ENCODE measurements at regions not wholly inside any gene's neighbourhood (a gene's known extent, or its start where the extent isn't known, plus 50 kb on each side); places are given as distances from the start of the nearest gene placed in this dataset.

GRCh38 chr3:76400141-76400540, 614.8 kb upstream of the ZNF717 start:
- Histone ChIP-seq H3K9me3 (ENCODE audit: low read length) (no peaks in the 10 kb centered on the region), H3K27ac (ENCODE audit: low read depth, low read length, poor library complexity, severe bottlenecking) (no peak overlapping the region), H3K4me3 (ENCODE audit: low read depth, low read length, poor library complexity, severe bottlenecking) (no peak overlapping the region), H2AFZ (ENCODE audit: low read length) (no peak overlapping the region), H3K4me2 (ENCODE audit: low read length) (no peak overlapping the region), H4K20me1 (ENCODE audit: insufficient read depth, low read length) (no peaks in the 10 kb centered on the region), H3K36me3 (ENCODE audit: insufficient read depth, low read length) (no peaks in the 10 kb centered on the region), H3K4me1 (ENCODE audit: insufficient read depth, low read length, poor library complexity, severe bottlenecking) (no peaks in the 10 kb centered on the region), H3K9me2 (ENCODE audit: insufficient read depth, low read length) (no peaks in the 10 kb centered on the region), H3K79me2 (ENCODE audit: insufficient read depth, low read depth, low read length) (no peaks in the 10 kb centered on the region)
- intact Hi-C loops (cut with micrococcal nuclease; ENCODE audit: unreplicated experiment) = no loop called here
- no TSS peak for BruUV-seq (replicated peaks)
- no peak for DNase-seq (ENCODE audit: low spot score)
- CTCF ChIA-PET (ENCODE audit: unreplicated experiment) = no interaction called here
- TF ChIP-seq CTCF (conservative IDR thresholded peaks at IDR 0.05; ENCODE audit: low read length) (no peak), EZH2phosphoT487 (IDR thresholded peaks at IDR 0.05; ENCODE audit: borderline replicate concordance, low read depth, low read length) (no peak)
- POLR2A ChIA-PET = no interaction called here

- Histone ChIP-seq H3K4me1 (ENCODE audit: insufficient read depth, low read length, poor library complexity, severe bottlenecking) (no peaks in the 10 kb centered on the region), H3K4me3 (ENCODE audit: low read depth, low read length, poor library complexity, severe bottlenecking) (no peak overlapping the region), H3K9me3 (ENCODE audit: low read length) (no peaks in the 10 kb centered on the region), H3K4me2 (ENCODE audit: low read length) (no peak overlapping the region), H4K20me1 (ENCODE audit: insufficient read depth, low read length) (no peaks in the 10 kb centered on the region), H2AFZ (ENCODE audit: low read length) (no peak overlapping the region), H3K36me3 (ENCODE audit: insufficient read depth, low read length) (no peaks in the 10 kb centered on the region), H3K9me2 (ENCODE audit: insufficient read depth, low read length) (no peaks in the 10 kb centered on the region), H3K27ac (ENCODE audit: low read depth, low read length, poor library complexity, severe bottlenecking) (no peak overlapping the region), H3K79me2 (ENCODE audit: insufficient read depth, low read depth, low read length) (no peaks in the 10 kb centered on the region)
- CTCF ChIA-PET (ENCODE audit: unreplicated experiment) = no interaction called here
- intact Hi-C loops (cut with micrococcal nuclease; ENCODE audit: unreplicated experiment) = no loop called here
- no peak for TF ChIP-seq CTCF (conservative IDR thresholded peaks at IDR 0.05; ENCODE audit: low read length)
- no peak for TF ChIP-seq EZH2phosphoT487 (IDR thresholded peaks at IDR 0.05; ENCODE audit: borderline replicate concordance, low read depth, low read length)
- no peak for DNase-seq (ENCODE audit: low spot score)
- POLR2A ChIA-PET = no interaction called here
- no TSS peak for BruUV-seq (replicated peaks)
Measured at GRCh38 chr3:76402926-76403325, 617.6 kb upstream of the ZNF717 start.

- Histone ChIP-seq H3K9me3 (ENCODE audit: low read length) (no peaks in the 10 kb centered on the region), H3K27ac (ENCODE audit: low read depth, low read length, poor library complexity, severe bottlenecking) (no peak overlapping the region), H3K4me2 (ENCODE audit: low read length) (no peak overlapping the region), H3K4me1 (ENCODE audit: insufficient read depth, low read length, poor library complexity, severe bottlenecking) (no peaks in the 10 kb centered on the region), H2AFZ (ENCODE audit: low read length) (no peak overlapping the region), H3K36me3 (ENCODE audit: insufficient read depth, low read length) (no peaks in the 10 kb centered on the region), H3K79me2 (ENCODE audit: insufficient read depth, low read depth, low read length) (no peaks in the 10 kb centered on the region), H3K4me3 (ENCODE audit: low read depth, low read length, poor library complexity, severe bottlenecking) (no peak overlapping the region), H4K20me1 (ENCODE audit: insufficient read depth, low read length) (no peaks in the 10 kb centered on the region), H3K9me2 (ENCODE audit: insufficient read depth, low read length) (no peaks in the 10 kb centered on the region)
- DNase-seq (ENCODE audit: low spot score) = no peak
- POLR2A ChIA-PET = interaction anchor here (0.6 kb wide), 1 partner anchor 139 kb away, joined by 4 read pairs; no protein-coding TSS in a partner anchor
- TF ChIP-seq CTCF (conservative IDR thresholded peaks at IDR 0.05; ENCODE audit: low read length) (no peak), EZH2phosphoT487 (IDR thresholded peaks at IDR 0.05; ENCODE audit: borderline replicate concordance, low read depth, low read length) (no peak)
- CTCF ChIA-PET (ENCODE audit: unreplicated experiment) = no interaction called here
- no TSS peak for BruUV-seq (replicated peaks)
- intact Hi-C loops (cut with micrococcal nuclease; ENCODE audit: unreplicated experiment) = no loop called here
Measured at GRCh38 chr3:76403556-76403955, 618.2 kb upstream of the ZNF717 start.
